Mucosa of gallbladder (tissue), 1 donor: ENCODE measurements at regions not wholly inside any gene's neighbourhood (a gene's known extent, or its start where the extent isn't known, plus 50 kb on each side); places are given as distances from the start of the nearest gene placed in this dataset.

Source experiments
- DNase-seq: peaks from one replicate; pipeline ENCODE4 v3.0.0-alpha.2; 2020; ENCODE audit warnings: low spot score
- donor health status: DM: no; HTN: no; CAD: no.

GRCh38 chr10:3723766-3724165 lies 61.2 kb downstream of the KLF6 start:
- DNase-seq: no peak

GRCh38 chr10:3720228-3721019 lies 64.6 kb downstream of the KLF6 start:
- DNase-seq: peak; percentile 58

GRCh38 chr10:3719024-3719843 lies 65.8 kb downstream of the KLF6 start:
- DNase-seq: no peak

GRCh38 chr10:3716093-3716492 lies 68.9 kb downstream of the KLF6 start:
- no peak for DNase-seq

GRCh38 chr10:3714967-3715366 lies 70.0 kb downstream of the KLF6 start:
- DNase-seq: no peak

GRCh38 chr10:3714531-3714930 lies 70.5 kb downstream of the KLF6 start:
- DNase-seq: no peak

- DNase-seq: no peak
Measured at GRCh38 chr10:3712707-3713106, 72.3 kb downstream of the KLF6 start.

- DNase-seq: no peak
Measured at GRCh38 chr10:3711918-3712317, 73.1 kb downstream of the KLF6 start.

GRCh38 chr10:3710764-3711163 lies 74.2 kb downstream of the KLF6 start:
- no peak for DNase-seq

GRCh38 chr10:3709456-3710060 lies 75.5 kb downstream of the KLF6 start:
- DNase-seq: no peak

- no peak for DNase-seq
Measured at GRCh38 chr10:3708852-3709251, 76.2 kb downstream of the KLF6 start.

- no peak for DNase-seq
Measured at GRCh38 chr10:3704565-3705325, 80.3 kb downstream of the KLF6 start.

GRCh38 chr10:3702569-3702968 lies 82.4 kb downstream of the KLF6 start:
- no peak for DNase-seq

GRCh38 chr10:3702056-3702546 lies 82.9 kb downstream of the KLF6 start:
- no peak for DNase-seq

- no peak for DNase-seq
Measured at GRCh38 chr10:3701491-3701890, 83.5 kb downstream of the KLF6 start.

- no peak for DNase-seq
Measured at GRCh38 chr10:3700531-3701076, 84.4 kb downstream of the KLF6 start.

GRCh38 chr10:3699916-3700315 lies 85.1 kb downstream of the KLF6 start:
- DNase-seq: no peak

- DNase-seq: no peak
Measured at GRCh38 chr10:3698312-3698711, 86.7 kb downstream of the KLF6 start.

- DNase-seq: no peak
Measured at GRCh38 chr10:3693698-3694080, 91.3 kb downstream of the KLF6 start.

GRCh38 chr10:3693022-3693697 lies 91.8 kb downstream of the KLF6 start:
- no peak for DNase-seq
